Heart right ventricle (tissue), 16 donors: ENCODE measurements at regions not wholly inside any gene's neighbourhood (a gene's known extent, or its start where the extent isn't known, plus 50 kb on each side); places are given as distances from the start of the nearest gene placed in this dataset.

Experiments used
- ATAC-seq, 8 donors: fragments of 200-7000 bp; cut with Tn5 transposase; one replicate each; pipeline ENCODE4 v1.9.1; 2020; ENCODE audit warnings: mild to moderate bottlenecking in 8 of 8, moderate library complexity in 8 of 8, moderate number of reproducible peaks in 1 of 8
- DNase-seq, 2 donors: peaks; one replicate each; pipeline ENCODE4 v3.0.0-alpha.2; 2020
- H3K27ac ChIP-seq, 10 donors: fragments of 200-600 bp; sonication (generic) in 2 of 10; one replicate each; pipeline versions ENCODE4 v1.5.0 to v1.8.0; 2020 to 2022; ENCODE audit warnings: mild to moderate bottlenecking in 3 of 10
- H3K27me3 ChIP-seq, 7 donors: fragments of 200-600 bp; one replicate each; pipeline ENCODE4 v1.8.0; 2021 to 2022; ENCODE audit warnings: mild to moderate bottlenecking in 2 of 7
- H3K36me3 ChIP-seq, 9 donors: fragments of 200-600 bp; sonication (generic) in 1 of 9; one replicate each; pipeline versions ENCODE4 v1.5.0 to v1.8.0; 2020 to 2022; ENCODE audit warnings: mild to moderate bottlenecking in 2 of 9
- H3K4me1 ChIP-seq, 9 donors: fragments of 200-600 bp; sonication (generic) in 1 of 9; one replicate each; pipeline versions ENCODE4 v1.5.0 to v1.8.0; 2020 to 2022; ENCODE audit warnings: mild to moderate bottlenecking in 4 of 9
- H3K4me3 ChIP-seq, 10 donors: fragments of 200-600 bp; sonication (generic) in 2 of 10; one replicate each; pipeline versions ENCODE4 v1.5.0 to v1.8.0; 2020 to 2022; ENCODE audit warnings: mild to moderate bottlenecking in 7 of 10, moderate library complexity in 2 of 10
- H3K9me3 ChIP-seq, 11 donors: fragments of 200-600 bp in 10 of 11; sonication (generic) in 2 of 11; one replicate each; pipeline versions ENCODE4 v1.5.0 to v1.8.0; 2013 to 2022; ENCODE audit warnings: mild to moderate bottlenecking in 2 of 11, control low read depth in 1 of 11, moderate library complexity in 1 of 11
- CTCF ChIP-seq, 9 donors: fragments of 200-600 bp; sonication (generic) in 2 of 9; IDR thresholded peaks; one replicate each; pipeline versions ENCODE4 v1.5.0 to v1.8.0; 2021 to 2022; ENCODE audit warnings: antibody characterized with exemption in 9 of 9, mild to moderate bottlenecking in 5 of 9, moderate library complexity in 1 of 9
- WGBS, 2 donors: extraction: QIAGEN DNeasy Blood & Tissue Kit; methylation state at CpG; one replicate each; pipeline ENCODE4 v1.1.7; 2013; ENCODE audit warnings: inconsistent platforms in 1 of 2; 5-methylcytosine and 5-hydroxymethylcytosine counted together
- intact Hi-C, 10 donors: fragments of 100-400 bp; cut with DNase I; formaldehyde crosslinking; loops; one replicate each; pipeline versions ENCODE4 v1.11.1 to v1.14.2; 2022
- donor health status: Arrhythmogenic right ventricular cardiomyopathy.
- donor health status: ischemic (EF 13 %, LVEDD 7.1; RV severe dilation, severe dysfunction).
- donor health status: healthy with polysubstance abuse.
- donor health status: DM: no; HTN: yes; CAD: no.
- donor health status: DM: no; HTN: no; CAD: no.
- donor health status: ischemic (EF 25% LVEDD 6.9; RV normal size, moderate dysfunction).
- donor health status: ischemic (EF 25% LVEDD 5.7; RV mildly dilated, moderate dysfunction).
- donor health status: healthy.
- donor health status: DM: yes; HTN: yes; CAD: no.
- donor health status: Ischemic cardiomyopathy.
- donor health status: ischemic (EF 35%, LVEDD 5.7; RV mildly dilated, moderate dysfunction).
- donor health status: nonischemic (EF 11% LVEDD 7.7; RV severe dilation, severe dysfunction).
- donor health status: DM: yes; HTN: yes; CAD: no.
- donor health status: PGD.
- donor health status: ischemic (EF 29% LVEDD 5.4; RV normal size, mild dysfunction).
- donor health status: nonischemic (EF 23%, LVEDD 6.1; RV moderate dilation, normal function).

DNA sequence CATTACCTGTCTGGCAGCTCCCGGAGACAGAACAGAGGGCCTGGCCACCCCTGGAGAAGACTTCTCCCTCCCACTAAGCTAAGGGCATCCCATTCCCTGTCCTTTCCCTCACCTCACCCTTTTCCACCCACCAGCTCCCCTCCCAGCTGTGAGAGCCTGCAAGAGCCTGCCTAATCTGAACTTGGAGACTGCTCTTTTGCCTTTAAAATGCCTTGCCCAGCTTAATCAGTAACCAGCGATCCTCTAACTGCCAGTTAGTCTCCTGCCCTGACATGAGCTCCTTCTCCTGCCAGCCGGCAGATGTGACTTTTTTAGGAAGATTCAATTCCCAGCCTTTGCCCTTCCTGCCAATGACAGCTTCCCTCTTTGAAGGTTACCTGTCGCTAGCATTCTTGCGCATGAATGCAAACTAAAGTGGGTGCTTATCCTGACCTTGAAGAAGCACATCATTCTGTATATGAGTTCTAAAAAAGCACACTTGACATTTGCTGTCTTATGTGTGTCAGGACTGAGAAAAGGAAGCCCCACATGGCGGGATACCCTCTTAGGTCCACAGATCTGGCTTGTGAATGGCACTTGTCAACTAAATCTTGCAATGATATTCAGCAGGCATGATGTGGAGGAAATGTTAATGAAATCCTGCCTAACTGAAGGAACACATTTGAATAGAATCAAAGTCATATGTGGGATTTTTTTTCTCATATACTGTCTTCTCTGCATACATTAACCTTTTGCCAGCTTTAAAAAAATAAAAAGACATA is 411.2 kb upstream of the SLC30A5 start:
- 70 to 75% methylated on average over 6 of the region's 6 CpGs for WGBS, 2 donors
- TF ChIP-seq CTCF (IDR thresholded peaks at IDR 0.05), result no peak
- intact Hi-C loops, result no loop called here
- Histone ChIP-seq H3K4me1 (peaks cover 0 to 14% (median 4%) of the 10 kb centered on the region in 9 donors), H3K27ac (no peak overlapping the region), H3K27me3 (no peaks in the 10 kb centered on the region), H3K9me3 (no peaks in the 10 kb centered on the region), H3K4me3 (no peak overlapping the region), H3K36me3 (no peaks in the 10 kb centered on the region)
- ATAC-seq (no peak), DNase-seq (no peak)

- peak; percentile 28 to 91 (median 70) for ATAC-seq
- Histone ChIP-seq H3K4me3 (no peak overlapping the region), H3K9me3 (no peaks in the 10 kb centered on the region), H3K36me3 (no peaks in the 10 kb centered on the region), H3K27ac (peak overlapping the region in 1 of 10 donors; percentile 28), H3K4me1 (peaks cover 0 to 14% (median 4%) of the 10 kb centered on the region in 9 donors), H3K27me3 (no peaks in the 10 kb centered on the region)
- DNase-seq, result peak in 1 of 2 donors; percentile 20
- WGBS, 2 donors, result 34 to 40% methylated on average over 5 of the region's 5 CpGs
- intact Hi-C loops, result no loop called here
- no peak for TF ChIP-seq CTCF (IDR thresholded peaks at IDR 0.05)
These were observed 410.2 kb upstream of the SLC30A5 start for GRCh38 chr5:68683632-68684036.

GRCh38 chr5:68685863-68686262 is 408.0 kb upstream of the SLC30A5 start:
- no peak overlapping the region for H3K27ac ChIP-seq
- ATAC-seq (no peak), DNase-seq (no peak)
- TF ChIP-seq CTCF (IDR thresholded peaks at IDR 0.05), result no peak
- peaks cover 0 to 14% (median 4%) of the 10 kb centered on the region in 9 donors for H3K4me1 ChIP-seq
- no peaks in the 10 kb centered on the region for H3K36me3 ChIP-seq
- H3K4me3 ChIP-seq, result no peak overlapping the region
- WGBS, 2 donors, result 51 to 64% methylated on average over 1 of the region's 1 CpG
- intact Hi-C loops, result no loop called here
- H3K9me3 ChIP-seq, result peaks cover 0 to 5% (median 0%) of the 10 kb centered on the region in 11 donors
- H3K27me3 ChIP-seq, result no peaks in the 10 kb centered on the region

GRCh38 chr5:68688547-68688946 is 405.3 kb upstream of the SLC30A5 start:
- WGBS, 2 donors, result 78 to 86% methylated on average over 1 of the region's 1 CpG
- no peak for TF ChIP-seq CTCF (IDR thresholded peaks at IDR 0.05)
- Histone ChIP-seq H3K27ac (no peak overlapping the region), H3K4me1 (peaks cover 0 to 3% (median 0%) of the 10 kb centered on the region in 9 donors), H3K27me3 (no peaks in the 10 kb centered on the region), H3K9me3 (peaks cover 0 to 26% (median 0%) of the 10 kb centered on the region in 11 donors), H3K36me3 (no peaks in the 10 kb centered on the region), H3K4me3 (no peak overlapping the region)
- no peak for ATAC-seq
- no peak for DNase-seq
- intact Hi-C loops, result no loop called here
